H1 (cell line): ENCODE measurements at regions not wholly inside any gene's neighbourhood (a gene's known extent, or its start where the extent isn't known, plus 50 kb on each side); places are given as distances from the start of the nearest gene placed in this dataset.

Source experiments
- CTCF ChIA-PET: fragments of 300-600 bp; sonication (Branson Sonifier 250); formaldehyde crosslinking; loops from one replicate; lab custom pipeline; 2021; ENCODE audit not compliant: partially characterized antibody; lab: Charles Lee
- POLR2A ChIA-PET: fragments of 300-600 bp; sonication (Branson Sonifier 250); formaldehyde crosslinking; loops from one replicate; lab custom pipeline; 2021; ENCODE audit warnings: inconsistent platforms; ENCODE audit not compliant: partially characterized antibody; lab: Charles Lee
- DNase-seq, 2 experiments: peaks; one replicate each; pipeline versions ENCODE4 v3.0.0 to v3.0.0-alpha.2; 2010 to 2022; ENCODE audit warnings: low spot score in 2 of 2, low read depth in 1 of 2, mixed read lengths in 1 of 2
- FAIRE-seq: peaks from 2 replicates; lab custom pipeline; 2011; peaks lifted over from hg19 to GRCh38; lab: Jason Lieb, UNC
- H2AFZ ChIP-seq: 2 replicates; pipeline ENCODE4 v1.8.1; 2012; ENCODE audit warnings: low read length, inconsistent platforms
- H2AK5ac ChIP-seq: 2 replicates; pipeline ENCODE4 v1.6.1; 2013; ENCODE audit warnings: low read depth, low read length
- H2BK120ac ChIP-seq: replicated peaks from 2 replicates; pipeline ENCODE3; 2013; ENCODE audit warnings: low read depth, low read length, inconsistent platforms
- H2BK12ac ChIP-seq: 2 replicates; pipeline ENCODE4 v1.6.1; 2013; ENCODE audit warnings: low read depth, low read length
- H2BK15ac ChIP-seq: 2 replicates; pipeline ENCODE4 v1.6.1; 2013; ENCODE audit warnings: low read length
- H2BK20ac ChIP-seq: 2 replicates; pipeline ENCODE4 v1.6.1; 2013; ENCODE audit warnings: low read length
- H2BK5ac ChIP-seq: 2 replicates; pipeline ENCODE4 v1.6.1; 2013; ENCODE audit warnings: low read depth, low read length
- H3K14ac ChIP-seq: 2 replicates; pipeline ENCODE4 v1.6.1; 2013; ENCODE audit warnings: inconsistent platforms; ENCODE audit not compliant: insufficient read length
- H3K18ac ChIP-seq: 2 replicates; pipeline ENCODE4 v1.6.1; 2013; ENCODE audit warnings: low read length; ENCODE audit errors: extremely low read depth
- H3K23ac ChIP-seq: 2 replicates; pipeline ENCODE4 v1.6.1; 2013; ENCODE audit warnings: inconsistent platforms; ENCODE audit not compliant: insufficient read length
- H3K23me2 ChIP-seq: 2 replicates; pipeline ENCODE4 v1.6.1; 2013; ENCODE audit warnings: low read depth, low read length
- H3K27ac ChIP-seq: 2 replicates; pipeline ENCODE4 v1.6.1; 2011; ENCODE audit warnings: low read depth, low read length, inconsistent platforms
- H3K27me3 ChIP-seq, 4 experiments: replicated peaks in 1 of 4; 1 replicate in 1 of 4; 2 replicates in 3 of 4; pipeline versions ENCODE4 v1.6.1 to v1.8.1; 2011 to 2013; ENCODE audit warnings: low read length in 3 of 4, mild to moderate bottlenecking in 3 of 4, inconsistent platforms in 2 of 4, mixed read lengths in 2 of 4, moderate library complexity in 1 of 4; ENCODE audit not compliant: control insufficient read depth in 3 of 4, insufficient read depth in 3 of 4; ENCODE audit errors: extremely low read depth in 1 of 4
- H3K36me3 ChIP-seq, 4 experiments: 2 replicates each; pipeline versions ENCODE4 v1.6.1 to v1.8.1; 2011 to 2013; ENCODE audit warnings: mild to moderate bottlenecking in 4 of 4, low read length in 3 of 4, moderate library complexity in 2 of 4, control low read depth in 1 of 4, inconsistent platforms in 1 of 4; ENCODE audit not compliant: insufficient read depth in 4 of 4, control insufficient read depth in 2 of 4
- H3K4ac ChIP-seq: replicated peaks from 2 replicates; pipeline ENCODE3; 2013; ENCODE audit warnings: low read length, low read depth, mixed read lengths, inconsistent platforms; ENCODE audit not compliant: insufficient read length
- H3K4me1 ChIP-seq, 4 experiments: replicated peaks in 1 of 4; 1 replicate in 1 of 4; 2 replicates in 3 of 4; pipeline versions ENCODE4 v1.6.1 to v1.8.1; 2011 to 2013; ENCODE audit warnings: low read length in 3 of 4, inconsistent platforms in 2 of 4, mixed read lengths in 1 of 4; ENCODE audit not compliant: insufficient read depth in 4 of 4, control insufficient read depth in 3 of 4
- H3K4me2 ChIP-seq, 2 experiments: 2 replicates each; pipeline versions ENCODE4 v1.6.1 to v1.8.1; 2011 to 2013; ENCODE audit warnings: low read depth in 2 of 2, low read length in 2 of 2, control low read depth in 1 of 2, inconsistent platforms in 1 of 2, mild to moderate bottlenecking in 1 of 2; ENCODE audit not compliant: insufficient read depth in 1 of 2
- H3K4me3 ChIP-seq, 4 experiments: fragments of 200-600, 300-600 bp in 1 of 4; sonication (generic), shearing (Covaris generic), sonication (Bioruptor Twin) in 1 of 4; 2 replicates each; pipeline versions ENCODE4 v1.5.1 to v1.8.1; 2011 to 2016; ENCODE audit warnings: low read length in 4 of 4, low read depth in 3 of 4, control low read depth in 2 of 4, inconsistent platforms in 2 of 4, mild to moderate bottlenecking in 2 of 4, mixed read lengths in 1 of 4, moderate library complexity in 1 of 4; ENCODE audit not compliant: insufficient read depth in 2 of 4; ENCODE audit errors: extremely low read depth in 1 of 4
- H3K56ac ChIP-seq: replicated peaks from 2 replicates; pipeline ENCODE3; 2013; ENCODE audit warnings: low read depth, mild to moderate bottlenecking, mixed read lengths, low read length, inconsistent platforms; ENCODE audit not compliant: insufficient read length
- H3K79me1 ChIP-seq: 2 replicates; pipeline ENCODE4 v1.6.1; 2013; ENCODE audit warnings: low read depth, low read length, control low read depth
- H3K79me2 ChIP-seq, 2 experiments: 2 replicates each; pipeline versions ENCODE4 v1.6.1 to v1.8.1; 2012 to 2013; ENCODE audit warnings: low read length in 2 of 2, mild to moderate bottlenecking in 2 of 2, inconsistent platforms in 1 of 2; ENCODE audit not compliant: insufficient read depth in 2 of 2, control insufficient read depth in 1 of 2
- H3K9ac ChIP-seq, 4 experiments: replicated peaks in 1 of 4; 1 replicate in 1 of 4; 2 replicates in 3 of 4; pipeline versions ENCODE4 v1.6.1 to v1.8.1; 2011 to 2013; ENCODE audit warnings: low read depth in 3 of 4, low read length in 3 of 4, control low read depth in 2 of 4, mild to moderate bottlenecking in 2 of 4, moderate library complexity in 2 of 4, inconsistent platforms in 1 of 4; ENCODE audit errors: extremely low read depth in 1 of 4
- H3K9me3 ChIP-seq, 2 experiments: 2 replicates each; pipeline versions ENCODE4 v1.6.1 to v1.8.1; 2012 to 2013; ENCODE audit warnings: mild to moderate bottlenecking in 2 of 2, moderate library complexity in 2 of 2, control low read depth in 1 of 2, inconsistent platforms in 1 of 2, low read depth in 1 of 2, low read length in 1 of 2, mixed read lengths in 1 of 2; ENCODE audit not compliant: insufficient read depth in 2 of 2
- H4K20me1 ChIP-seq, 2 experiments: replicated peaks in 1 of 2; 2 replicates each; pipeline versions ENCODE3 to v1.8.1; 2011 to 2013; ENCODE audit warnings: inconsistent platforms in 2 of 2, low read length in 2 of 2, mild to moderate bottlenecking in 1 of 2; ENCODE audit not compliant: insufficient read depth in 2 of 2, control insufficient read depth in 1 of 2
- H4K5ac ChIP-seq: 2 replicates; pipeline ENCODE4 v1.6.1; 2013; ENCODE audit warnings: low read length, low read depth, mixed read lengths, inconsistent platforms; ENCODE audit not compliant: insufficient read length
- H4K8ac ChIP-seq: 2 replicates; pipeline ENCODE4 v1.8.0; 2013; ENCODE audit warnings: mild to moderate bottlenecking, moderate library complexity, low read length, inconsistent platforms; ENCODE audit not compliant: insufficient read depth; ENCODE audit errors: extremely low read depth
- H4K91ac ChIP-seq: replicated peaks from 2 replicates; pipeline ENCODE3; 2013; ENCODE audit warnings: low read length, mixed read lengths, inconsistent platforms; ENCODE audit not compliant: insufficient read length
- ATF3 ChIP-seq: IDR thresholded peaks from 2 replicates; pipeline ENCODE4 v1.6.1; 2011; ENCODE audit warnings: low read depth, mild to moderate bottlenecking, low read length; ENCODE audit not compliant: insufficient read depth
- BCL11A ChIP-seq, 2 experiments: IDR thresholded peaks; one replicate each; pipeline ENCODE4 v1.6.1; 2011; ENCODE audit warnings: low read depth in 2 of 2, low read length in 2 of 2, mild to moderate bottlenecking in 2 of 2
- CHD1 ChIP-seq: IDR thresholded peaks from 2 replicates; pipeline ENCODE4 v1.6.1; 2012; ENCODE audit warnings: low read depth, low read length, improper control_type of control experiment
- GABPA ChIP-seq: IDR thresholded peaks from 2 replicates; pipeline ENCODE4 v1.6.1; 2011; ENCODE audit warnings: mild to moderate bottlenecking, low read length, moderate library complexity, borderline replicate concordance; ENCODE audit not compliant: insufficient read depth
- MAFK ChIP-seq: IDR thresholded peaks from 2 replicates; pipeline ENCODE4 v1.6.1; 2012; ENCODE audit warnings: low read depth, mild to moderate bottlenecking, improper control_type of control experiment, low read length
- MAX ChIP-seq: IDR thresholded peaks from 2 replicates; pipeline ENCODE4 v1.6.1; 2012; ENCODE audit warnings: inconsistent platforms
- PHF8 ChIP-seq: fragments of 200-600 bp; sonication (generic); conservative IDR thresholded peaks from 2 replicates; pipeline ENCODE4 v1.7.1; 2012; ENCODE audit warnings: low read depth, mild to moderate bottlenecking, inconsistent platforms, low read length, moderate library complexity
- POLR2A ChIP-seq, 2 experiments: IDR thresholded peaks; 1 replicate in 1 of 2; 2 replicates in 1 of 2; pipeline ENCODE4 v1.6.1; 2011; ENCODE audit warnings: low read depth in 2 of 2, low read length in 2 of 2, mild to moderate bottlenecking in 2 of 2; ENCODE audit errors: control extremely low read depth in 1 of 2
- RBBP5 ChIP-seq: IDR thresholded peaks from 2 replicates; pipeline ENCODE4 v1.7.1; 2012; ENCODE audit warnings: low read depth, mild to moderate bottlenecking, inconsistent platforms, low read length, moderate library complexity, borderline replicate concordance
- RXRA ChIP-seq: IDR thresholded peaks from 2 replicates; pipeline ENCODE4 v1.6.1; 2011; ENCODE audit warnings: low read depth, mild to moderate bottlenecking, low read length, moderate library complexity; ENCODE audit not compliant: insufficient read depth
- SAP30 ChIP-seq: fragments of 300-600 bp; sonication (generic); IDR thresholded peaks from 2 replicates; pipeline ENCODE4 v1.7.1; 2012; ENCODE audit warnings: low read length, moderate library complexity, mild to moderate bottlenecking, inconsistent platforms; ENCODE audit not compliant: insufficient read depth, insufficient replicate concordance
- TAF1 ChIP-seq: IDR thresholded peaks from 2 replicates; pipeline ENCODE4 v1.6.1; 2011; ENCODE audit warnings: mild to moderate bottlenecking, low read depth, low read length
- TCF12 ChIP-seq: IDR thresholded peaks from 2 replicates; pipeline ENCODE4 v1.6.1; 2011; ENCODE audit warnings: low read depth, mild to moderate bottlenecking, low read length
- YY1 ChIP-seq: IDR thresholded peaks from 2 replicates; pipeline ENCODE4 v1.6.1; 2011; ENCODE audit warnings: low read depth, mild to moderate bottlenecking, low read length
- ZNF274 ChIP-seq: IDR thresholded peaks from 2 replicates; pipeline ENCODE4 v1.7.0; 2012; ENCODE audit warnings: low read length, borderline replicate concordance; ENCODE audit errors: extremely low read depth
- WGBS, 2 experiments: shearing (Covaris generic) in 1 of 2; methylation state at CpG; one replicate each; pipeline versions ENCODE4 v1.1.6 to v1.1.7; 2013 to 2015; ENCODE audit warnings: low lambda C conversion rate in 2 of 2, mixed read lengths in 2 of 2, inconsistent platforms in 1 of 2, low coverage in 1 of 2, missing lambda C conversion rate in 1 of 2; ENCODE audit not compliant: insufficient replicate concordance in 2 of 2, insufficient coverage in 1 of 2, insufficient read length in 1 of 2; ENCODE audit errors: extremely low coverage in 1 of 2, missing lambda C conversion rate in 1 of 2; 5-methylcytosine and 5-hydroxymethylcytosine counted together

GRCh38 chr18:1503847-1504246, 599.2 kb downstream of the ADCYAP1 start:
- no peak overlapping the region for H3K4ac ChIP-seq
- FAIRE-seq (no peak), DNase-seq (no peak)
- no peak overlapping the region for H2BK120ac ChIP-seq
- no peak overlapping the region for H2AFZ ChIP-seq
- no peak overlapping the region for H3K4me2 ChIP-seq
- H3K18ac ChIP-seq, result no peak overlapping the region
- no peak overlapping the region for H2BK15ac ChIP-seq
- no peaks in the 10 kb centered on the region for H4K20me1 ChIP-seq
- no peak overlapping the region for H4K5ac ChIP-seq
- H2AK5ac ChIP-seq, result no peak overlapping the region
- H3K4me3 ChIP-seq, result no peak overlapping the region
- no peaks in the 10 kb centered on the region for H3K79me2 ChIP-seq
- H3K56ac ChIP-seq, result no peak overlapping the region
- H3K27ac ChIP-seq, result no peak overlapping the region
- H3K9ac ChIP-seq, result no peak overlapping the region
- H4K8ac ChIP-seq, result no peak overlapping the region
- no peaks in the 10 kb centered on the region for H3K23me2 ChIP-seq
- 94% methylated on average over 4 of the region's 4 CpGs; no CpG with 5 or more reads in 1 of the 2 experiments for WGBS, 2 experiments
- no peak overlapping the region for H2BK5ac ChIP-seq
- H3K79me1 ChIP-seq, result no peaks in the 10 kb centered on the region
- CTCF ChIA-PET, result no interaction called here
- H3K27me3 ChIP-seq, result no peaks in the 10 kb centered on the region
- no peak overlapping the region for H3K14ac ChIP-seq
- POLR2A ChIA-PET, result no interaction called here
- peaks cover 0 to 6% (median 0%) of the 10 kb centered on the region in 4 experiments; a peak in 1 of 7 replicates for H3K4me1 ChIP-seq
- no peak overlapping the region for H4K91ac ChIP-seq
- no peak overlapping the region for H3K23ac ChIP-seq
- no peaks in the 10 kb centered on the region for H3K36me3 ChIP-seq
- H2BK20ac ChIP-seq, result no peak overlapping the region
- no peaks in the 10 kb centered on the region for H3K9me3 ChIP-seq
- no peak overlapping the region for H2BK12ac ChIP-seq
- TF ChIP-seq YY1 (no peak), SAP30 (no peak), RXRA (no peak), GABPA (no peak), ATF3 (no peak), MAX (no peak), ZNF274 (no peak), RBBP5 (no peak), TAF1 (no peak), POLR2A (IDR thresholded peaks at IDR 0.05; ENCODE audit: control extremely low read depth in 1 of 2, low read depth in 2 of 2, low read length in 2 of 2) (no peak), MAFK (no peak), BCL11A (IDR thresholded peaks at IDR 0.05; ENCODE audit: low read depth in 2 of 2, low read length in 2 of 2) (no peak), TCF12 (no peak), CHD1 (no peak), PHF8 (no peak)
